ENCODE measurements at regions not wholly inside any gene's neighbourhood (a gene's known extent, or its start where the extent isn't known, plus 50 kb on each side); places are given as distances from the start of the nearest gene placed in this dataset.

- DNase-seq = no peak
- Histone ChIP-seq H3K27ac (ENCODE audit: insufficient read depth, low read length, poor library complexity, severe bottlenecking) (no peak overlapping the region), H3K4me3 (ENCODE audit: insufficient read depth, low read depth, low read length, poor library complexity, severe bottlenecking) (no peak overlapping the region), H3K4me1 (ENCODE audit: control insufficient read depth, insufficient read depth, low read length, poor library complexity, severe bottlenecking) (no peaks in the 10 kb centered on the region), H3K36me3 (ENCODE audit: control insufficient read depth, insufficient read depth, low read length) (no peaks in the 10 kb centered on the region), H3K9me3 (ENCODE audit: control insufficient read depth, low read length) (no peaks in the 10 kb centered on the region), H3K27me3 (replicated peaks; ENCODE audit: control insufficient read depth, insufficient read depth, low read length, poor library complexity, severe bottlenecking) (no peaks in the 10 kb centered on the region)
Measured at GRCh38 chr21:38649120-38649519, 150.8 kb upstream of the ERG start.

DNA sequence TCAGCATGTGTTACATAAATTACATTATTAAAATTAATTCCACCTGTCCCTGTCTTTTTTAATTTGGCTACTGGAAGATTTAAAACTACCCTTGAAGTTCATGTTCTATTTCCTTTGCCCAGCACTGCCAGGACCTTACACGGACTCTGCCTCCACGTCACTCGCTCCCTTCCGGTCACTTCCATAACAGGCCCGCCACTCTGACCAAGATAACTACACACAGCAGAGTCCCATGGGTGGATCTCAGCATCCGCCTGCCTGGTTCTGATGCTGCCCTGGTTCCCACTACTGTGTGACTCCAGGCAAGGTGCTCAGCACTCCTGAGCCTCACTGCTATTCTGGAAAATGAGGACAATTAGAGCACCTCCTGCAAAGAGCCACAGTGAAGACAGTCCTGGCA is 153.3 kb upstream of the ERG start:
- no peak for DNase-seq
- H3K36me3 ChIP-seq (ENCODE audit: control insufficient read depth, insufficient read depth, low read length) = no peaks in the 10 kb centered on the region
- no peaks in the 10 kb centered on the region for H3K9me3 ChIP-seq (ENCODE audit: control insufficient read depth, low read length)
- no peak overlapping the region for H3K4me3 ChIP-seq (ENCODE audit: insufficient read depth, low read depth, low read length, poor library complexity, severe bottlenecking)
- no peaks in the 10 kb centered on the region for H3K27me3 ChIP-seq (replicated peaks; ENCODE audit: control insufficient read depth, insufficient read depth, low read length, poor library complexity, severe bottlenecking)
- H3K27ac ChIP-seq (ENCODE audit: insufficient read depth, low read length, poor library complexity, severe bottlenecking) = no peak overlapping the region
- no peaks in the 10 kb centered on the region for H3K4me1 ChIP-seq (ENCODE audit: control insufficient read depth, insufficient read depth, low read length, poor library complexity, severe bottlenecking)

DNA sequence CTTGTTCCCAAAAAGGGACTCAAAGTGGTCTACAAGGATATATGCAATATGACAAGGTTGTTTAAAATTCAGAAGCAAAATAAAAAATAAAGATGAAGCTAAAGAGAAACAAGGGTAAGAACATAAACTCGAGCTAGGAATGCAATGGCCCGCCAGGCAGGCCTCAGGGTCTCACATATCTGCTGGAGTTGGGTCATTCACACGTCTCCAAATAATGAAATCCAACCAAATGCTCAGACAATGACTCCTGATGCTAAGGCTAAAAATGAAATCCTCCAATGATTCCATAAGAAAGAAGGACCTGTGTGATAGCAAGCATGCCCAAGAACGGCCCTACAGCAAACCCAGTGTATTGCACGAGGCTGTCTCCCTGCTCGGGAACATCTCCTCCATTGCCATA is 153.3 kb upstream of the ETS2 start:
- no peak overlapping the region for H3K27ac ChIP-seq (ENCODE audit: insufficient read depth, low read length, poor library complexity, severe bottlenecking)
- H3K36me3 ChIP-seq (ENCODE audit: control insufficient read depth, insufficient read depth, low read length) = no peaks in the 10 kb centered on the region
- H3K9me3 ChIP-seq (ENCODE audit: control insufficient read depth, low read length) = no peaks in the 10 kb centered on the region
- no peak for DNase-seq
- no peaks in the 10 kb centered on the region for H3K27me3 ChIP-seq (replicated peaks; ENCODE audit: control insufficient read depth, insufficient read depth, low read length, poor library complexity, severe bottlenecking)
- no peaks in the 10 kb centered on the region for H3K4me1 ChIP-seq (ENCODE audit: control insufficient read depth, insufficient read depth, low read length, poor library complexity, severe bottlenecking)
- H3K4me3 ChIP-seq (ENCODE audit: insufficient read depth, low read depth, low read length, poor library complexity, severe bottlenecking) = no peak overlapping the region

DNA sequence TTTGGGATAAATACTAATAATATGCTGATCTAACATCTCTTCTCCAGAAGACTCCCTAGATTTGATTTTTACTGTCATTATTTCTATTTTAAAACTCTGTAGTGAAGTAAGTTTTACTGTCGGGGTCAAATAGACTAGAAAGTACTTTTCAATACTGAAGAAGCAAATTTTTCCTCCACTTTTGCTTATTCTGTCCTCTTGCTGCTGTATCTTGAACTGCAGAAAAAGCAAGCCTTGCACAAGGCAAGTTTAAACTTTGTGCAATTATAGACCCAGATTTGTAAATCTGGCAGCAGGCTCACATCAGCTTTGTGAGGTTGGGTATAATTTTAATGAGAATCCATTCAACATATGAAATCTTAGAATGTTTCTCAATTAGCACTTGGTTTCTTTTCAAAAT is 151.1 kb upstream of the ETS2 start:
- Histone ChIP-seq H3K27me3 (replicated peaks; ENCODE audit: control insufficient read depth, insufficient read depth, low read length, poor library complexity, severe bottlenecking) (peaks cover 7% of the 10 kb centered on the region), H3K4me3 (ENCODE audit: insufficient read depth, low read depth, low read length, poor library complexity, severe bottlenecking) (no peak overlapping the region), H3K36me3 (ENCODE audit: control insufficient read depth, insufficient read depth, low read length) (no peaks in the 10 kb centered on the region), H3K9me3 (ENCODE audit: control insufficient read depth, low read length) (no peaks in the 10 kb centered on the region), H3K4me1 (ENCODE audit: control insufficient read depth, insufficient read depth, low read length, poor library complexity, severe bottlenecking) (no peaks in the 10 kb centered on the region), H3K27ac (ENCODE audit: insufficient read depth, low read length, poor library complexity, severe bottlenecking) (no peak overlapping the region)
- no peak for DNase-seq

- DNase-seq = no peak
- Histone ChIP-seq H3K4me3 (ENCODE audit: insufficient read depth, low read depth, low read length, poor library complexity, severe bottlenecking) (no peak overlapping the region), H3K27ac (ENCODE audit: insufficient read depth, low read length, poor library complexity, severe bottlenecking) (no peak overlapping the region), H3K27me3 (replicated peaks; ENCODE audit: control insufficient read depth, insufficient read depth, low read length, poor library complexity, severe bottlenecking) (peaks cover 22% of the 10 kb centered on the region), H3K9me3 (ENCODE audit: control insufficient read depth, low read length) (no peaks in the 10 kb centered on the region), H3K36me3 (ENCODE audit: control insufficient read depth, insufficient read depth, low read length) (no peaks in the 10 kb centered on the region), H3K4me1 (ENCODE audit: control insufficient read depth, insufficient read depth, low read length, poor library complexity, severe bottlenecking) (peaks cover 6% of the 10 kb centered on the region)
Measured at GRCh38 chr21:38658511-38658910, 147.2 kb upstream of the ETS2 start.

- Histone ChIP-seq H3K27me3 (replicated peaks; ENCODE audit: control insufficient read depth, insufficient read depth, low read length, poor library complexity, severe bottlenecking) (peaks cover 22% of the 10 kb centered on the region), H3K36me3 (ENCODE audit: control insufficient read depth, insufficient read depth, low read length) (no peaks in the 10 kb centered on the region), H3K9me3 (ENCODE audit: control insufficient read depth, low read length) (no peaks in the 10 kb centered on the region), H3K4me1 (ENCODE audit: control insufficient read depth, insufficient read depth, low read length, poor library complexity, severe bottlenecking) (peaks cover 6% of the 10 kb centered on the region), H3K27ac (ENCODE audit: insufficient read depth, low read length, poor library complexity, severe bottlenecking) (no peak overlapping the region), H3K4me3 (ENCODE audit: insufficient read depth, low read depth, low read length, poor library complexity, severe bottlenecking) (no peak overlapping the region)
- no peak for DNase-seq
Measured at GRCh38 chr21:38659936-38660332, 145.8 kb upstream of the ETS2 start.

DNA sequence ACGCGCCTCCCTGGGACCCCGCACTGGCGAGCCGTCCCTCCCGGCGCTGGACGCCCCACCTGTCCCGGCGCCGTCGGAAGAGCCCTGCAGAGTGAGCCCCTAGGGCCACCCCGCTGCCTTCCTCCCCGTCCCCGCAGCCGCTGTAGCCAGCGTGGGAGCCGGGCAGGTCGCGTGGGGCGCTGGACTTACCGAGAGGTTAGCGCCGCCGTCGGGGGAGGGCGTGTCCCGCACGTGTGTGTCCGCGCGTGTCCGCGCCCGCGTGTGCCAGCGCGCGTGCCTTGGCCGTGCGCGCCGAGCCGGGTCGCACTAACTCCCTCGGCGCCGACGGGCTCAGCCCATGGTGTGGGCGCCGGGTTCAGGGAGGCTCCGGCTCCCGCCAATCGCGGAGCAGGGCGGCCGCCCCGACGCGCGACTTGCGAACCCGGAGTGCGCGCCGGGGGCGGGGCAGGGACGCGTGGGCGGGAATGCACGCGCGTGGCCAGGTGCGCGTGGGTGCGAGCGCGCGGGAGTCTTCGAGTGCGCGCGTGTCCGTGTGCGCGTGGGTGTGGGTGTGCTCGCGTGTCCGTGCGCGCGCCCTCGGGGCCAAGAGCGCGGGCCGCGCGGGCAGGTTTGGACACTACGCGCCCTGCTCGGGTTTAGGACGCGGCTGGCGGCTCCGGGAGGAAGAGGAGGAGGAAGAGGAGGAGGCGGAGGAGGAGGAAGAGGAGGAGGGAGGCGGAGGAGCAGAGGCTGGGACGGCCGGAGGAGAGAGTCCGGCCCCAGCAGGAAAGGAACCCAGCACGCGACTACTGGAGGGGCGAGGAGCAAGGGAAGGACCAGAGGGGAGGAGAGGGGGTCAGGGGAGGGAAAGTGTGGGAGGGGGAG is 145.2 kb upstream of the ETS2 start:
- DNase-seq = no peak
- H3K27me3 ChIP-seq (replicated peaks; ENCODE audit: control insufficient read depth, insufficient read depth, low read length, poor library complexity, severe bottlenecking) = peaks cover 22% of the 10 kb centered on the region
- peaks cover 6% of the 10 kb centered on the region for H3K4me1 ChIP-seq (ENCODE audit: control insufficient read depth, insufficient read depth, low read length, poor library complexity, severe bottlenecking)
- H3K27ac ChIP-seq (ENCODE audit: insufficient read depth, low read length, poor library complexity, severe bottlenecking) = no peak overlapping the region
- H3K9me3 ChIP-seq (ENCODE audit: control insufficient read depth, low read length) = no peaks in the 10 kb centered on the region
- peak overlapping the region; percentile 32 for H3K4me3 ChIP-seq (ENCODE audit: insufficient read depth, low read depth, low read length, poor library complexity, severe bottlenecking)
- no peaks in the 10 kb centered on the region for H3K36me3 ChIP-seq (ENCODE audit: control insufficient read depth, insufficient read depth, low read length)

DNA sequence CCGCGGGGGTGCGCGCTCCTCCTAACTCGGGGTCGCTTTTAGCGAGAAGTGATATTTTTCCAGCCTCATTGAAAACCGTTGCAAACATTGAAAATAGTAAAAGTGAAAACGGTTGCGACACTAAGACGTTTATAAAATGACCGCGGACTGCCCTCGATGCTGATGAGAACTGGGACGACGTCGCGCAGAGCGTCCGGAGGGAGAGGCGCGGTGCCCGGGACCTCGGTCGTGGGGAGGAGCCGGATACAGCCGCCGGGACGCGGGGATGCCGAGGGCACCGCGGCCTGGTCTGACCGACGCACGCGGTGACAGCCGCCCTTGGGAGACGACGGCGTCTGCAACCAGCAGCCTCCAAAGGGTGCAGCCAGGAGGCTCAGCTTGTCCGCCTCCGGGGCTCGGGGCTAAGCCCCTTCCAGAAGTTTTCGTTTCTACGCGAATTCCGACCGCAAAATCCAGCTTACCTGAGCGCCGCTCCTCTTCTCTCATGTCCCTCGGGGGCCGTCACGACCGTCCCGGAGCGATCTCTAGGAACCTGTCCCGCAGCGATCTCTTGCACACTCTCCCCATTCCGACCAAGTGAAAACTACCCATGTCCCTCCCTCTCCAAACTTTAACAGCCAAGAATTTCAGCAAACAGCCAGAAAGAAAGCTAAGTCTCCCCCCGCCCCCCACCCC is 144.4 kb upstream of the ETS2 start:
- Histone ChIP-seq H3K4me3 (ENCODE audit: insufficient read depth, low read depth, low read length, poor library complexity, severe bottlenecking) (peak overlapping the region; percentile 32), H3K4me1 (ENCODE audit: control insufficient read depth, insufficient read depth, low read length, poor library complexity, severe bottlenecking) (peaks cover 6% of the 10 kb centered on the region), H3K27me3 (replicated peaks; ENCODE audit: control insufficient read depth, insufficient read depth, low read length, poor library complexity, severe bottlenecking) (peaks cover 22% of the 10 kb centered on the region), H3K27ac (ENCODE audit: insufficient read depth, low read length, poor library complexity, severe bottlenecking) (no peak overlapping the region), H3K36me3 (ENCODE audit: control insufficient read depth, insufficient read depth, low read length) (no peaks in the 10 kb centered on the region), H3K9me3 (ENCODE audit: control insufficient read depth, low read length) (no peaks in the 10 kb centered on the region)
- no peak for DNase-seq

DNA sequence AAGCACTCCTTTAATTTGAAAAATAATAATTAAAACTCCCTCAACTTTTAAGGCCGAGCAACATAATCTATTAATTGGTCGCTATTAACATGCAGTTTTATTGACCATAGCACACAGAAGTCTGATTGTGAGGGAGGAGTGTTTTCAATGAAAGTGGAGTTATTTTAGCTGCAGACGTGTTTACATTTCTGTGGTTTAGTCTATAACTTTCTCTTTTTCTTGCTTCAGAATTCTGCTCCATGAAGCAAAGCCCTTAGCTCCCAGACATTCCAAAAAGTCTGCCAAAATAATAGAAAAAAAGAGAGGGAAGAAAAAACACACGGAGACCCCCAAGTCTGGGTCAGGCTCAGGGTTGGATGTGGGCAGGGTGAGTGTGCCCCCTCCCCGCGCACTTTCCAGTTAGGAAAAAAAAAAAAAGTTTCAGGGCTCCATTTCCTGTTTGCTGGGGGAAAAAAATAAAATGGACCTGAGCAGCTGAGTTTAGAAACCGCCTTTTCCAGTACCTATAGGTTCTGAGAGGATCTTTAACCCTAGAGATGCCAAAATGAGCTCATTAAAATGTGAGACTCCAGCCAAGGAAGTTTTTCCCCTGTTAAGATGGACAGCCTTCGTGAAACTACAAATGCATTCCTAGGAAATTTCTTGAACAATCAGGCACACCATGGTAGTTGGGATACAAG is 143.7 kb upstream of the ETS2 start:
- Histone ChIP-seq H3K27me3 (replicated peaks; ENCODE audit: control insufficient read depth, insufficient read depth, low read length, poor library complexity, severe bottlenecking) (peaks cover 22% of the 10 kb centered on the region), H3K4me3 (ENCODE audit: insufficient read depth, low read depth, low read length, poor library complexity, severe bottlenecking) (no peak overlapping the region), H3K36me3 (ENCODE audit: control insufficient read depth, insufficient read depth, low read length) (no peaks in the 10 kb centered on the region), H3K9me3 (ENCODE audit: control insufficient read depth, low read length) (no peaks in the 10 kb centered on the region), H3K27ac (ENCODE audit: insufficient read depth, low read length, poor library complexity, severe bottlenecking) (no peak overlapping the region), H3K4me1 (ENCODE audit: control insufficient read depth, insufficient read depth, low read length, poor library complexity, severe bottlenecking) (peaks cover 6% of the 10 kb centered on the region)
- no peak for DNase-seq

GRCh38 chr21:38663282-38663681 is 142.4 kb upstream of the ETS2 start:
- no peak for DNase-seq
- peaks cover 6% of the 10 kb centered on the region for H3K4me1 ChIP-seq (ENCODE audit: control insufficient read depth, insufficient read depth, low read length, poor library complexity, severe bottlenecking)
- H3K4me3 ChIP-seq (ENCODE audit: insufficient read depth, low read depth, low read length, poor library complexity, severe bottlenecking) = no peak overlapping the region
- no peak overlapping the region for H3K27ac ChIP-seq (ENCODE audit: insufficient read depth, low read length, poor library complexity, severe bottlenecking)
- no peaks in the 10 kb centered on the region for H3K36me3 ChIP-seq (ENCODE audit: control insufficient read depth, insufficient read depth, low read length)
- peaks cover 20% of the 10 kb centered on the region for H3K27me3 ChIP-seq (replicated peaks; ENCODE audit: control insufficient read depth, insufficient read depth, low read length, poor library complexity, severe bottlenecking)
- H3K9me3 ChIP-seq (ENCODE audit: control insufficient read depth, low read length) = no peaks in the 10 kb centered on the region
